Memory B cell (primary cell): ENCODE measurements at regions not wholly inside any gene's neighbourhood (a gene's known extent, or its start where the extent isn't known, plus 50 kb on each side); places are given as distances from the start of the nearest gene placed in this dataset.

ENCODE experiments used
- ATAC-seq: fragments of 150-1000 bp; cut with Tn5 transposase; 2 replicates; pipeline ENCODE4 v1.10.0; 2021; ENCODE audit warnings: low read depth, mild to moderate bottlenecking, moderate library complexity
- DNase-seq, 2 donors: peaks; one replicate each; pipeline ENCODE4 v3.0.0; 2022; ENCODE audit warnings: low spot score in 2 of 2
- H3K27ac Mint-ChIP-seq: one replicate; pipeline ENCODE4 v1.8.0; 2022; ENCODE audit warnings: mild to moderate bottlenecking, moderate library complexity, mixed read lengths
- H3K27me3 Mint-ChIP-seq: one replicate; pipeline ENCODE4 v1.8.0; 2022; ENCODE audit warnings: mixed read lengths
- H3K36me3 Mint-ChIP-seq: one replicate; pipeline ENCODE4 v1.8.0; 2022; ENCODE audit warnings: mild to moderate bottlenecking, mixed read lengths
- H3K4me1 Mint-ChIP-seq: one replicate; pipeline ENCODE4 v1.8.0; 2022; ENCODE audit warnings: mixed read lengths
- H3K4me3 Mint-ChIP-seq: one replicate; pipeline ENCODE4 v1.8.0; 2022; ENCODE audit warnings: mild to moderate bottlenecking, moderate library complexity, mixed read lengths
- H3K9me3 Mint-ChIP-seq: one replicate; pipeline ENCODE4 v1.8.0; 2022; ENCODE audit warnings: mixed read lengths

- H3K27ac Mint-ChIP-seq = no peak overlapping the region
- DNase-seq = no peak
- H3K27me3 Mint-ChIP-seq = peaks cover 3% of the 10 kb centered on the region
- no peak for ATAC-seq
- H3K4me1 Mint-ChIP-seq = no peaks in the 10 kb centered on the region
- H3K9me3 Mint-ChIP-seq = no peaks in the 10 kb centered on the region
- no peak overlapping the region for H3K4me3 Mint-ChIP-seq
- H3K36me3 Mint-ChIP-seq = no peaks in the 10 kb centered on the region
Measured at GRCh38 chr3:87621667-87622066, 345.3 kb upstream of the POU1F1 start.

- no peaks in the 10 kb centered on the region for H3K27me3 Mint-ChIP-seq
- no peaks in the 10 kb centered on the region for H3K4me1 Mint-ChIP-seq
- ATAC-seq (no peak), DNase-seq (no peak)
- H3K9me3 Mint-ChIP-seq = peaks cover 9% of the 10 kb centered on the region
- no peaks in the 10 kb centered on the region for H3K36me3 Mint-ChIP-seq
- no peak overlapping the region for H3K4me3 Mint-ChIP-seq
- H3K27ac Mint-ChIP-seq = no peak overlapping the region
Measured at GRCh38 chr3:87615506-87615905, 339.1 kb upstream of the POU1F1 start.

GRCh38 chr3:87614998-87615397 lies 338.6 kb upstream of the POU1F1 start:
- DNase-seq = no peak
- H3K27ac Mint-ChIP-seq = no peak overlapping the region
- no peak for ATAC-seq
- peaks cover 9% of the 10 kb centered on the region for H3K9me3 Mint-ChIP-seq
- H3K36me3 Mint-ChIP-seq = no peaks in the 10 kb centered on the region
- no peaks in the 10 kb centered on the region for H3K4me1 Mint-ChIP-seq
- H3K27me3 Mint-ChIP-seq = no peaks in the 10 kb centered on the region
- no peak overlapping the region for H3K4me3 Mint-ChIP-seq

GRCh38 chr3:87607234-87607633 lies 330.9 kb upstream of the POU1F1 start:
- DNase-seq = no peak
- no peak overlapping the region for H3K27ac Mint-ChIP-seq
- peaks cover 2% of the 10 kb centered on the region for H3K36me3 Mint-ChIP-seq
- ATAC-seq = no peak
- H3K9me3 Mint-ChIP-seq = peaks cover 7% of the 10 kb centered on the region
- H3K4me3 Mint-ChIP-seq = no peak overlapping the region
- no peaks in the 10 kb centered on the region for H3K27me3 Mint-ChIP-seq
- H3K4me1 Mint-ChIP-seq = no peaks in the 10 kb centered on the region

- H3K27me3 Mint-ChIP-seq = no peaks in the 10 kb centered on the region
- H3K9me3 Mint-ChIP-seq = peaks cover 12% of the 10 kb centered on the region
- H3K27ac Mint-ChIP-seq = no peak overlapping the region
Measured at GRCh38 chr3:87595798-87596197, 319.4 kb upstream of the POU1F1 start.

GRCh38 chr3:87581240-87581639 lies 304.9 kb upstream of the POU1F1 start:
- Mint-ChIP-seq H3K9me3 (no peaks in the 10 kb centered on the region), H3K4me3 (no peak overlapping the region), H3K36me3 (no peaks in the 10 kb centered on the region), H3K4me1 (no peaks in the 10 kb centered on the region), H3K27me3 (no peaks in the 10 kb centered on the region), H3K27ac (no peak overlapping the region)
- ATAC-seq (no peak), DNase-seq (no peak)

More at GRCh38 chr3:87595798-87596197, 319.4 kb upstream of the POU1F1 start:
- Mint-ChIP-seq H3K4me1 (no peaks in the 10 kb centered on the region), H3K4me3 (no peak overlapping the region), H3K36me3 (no peaks in the 10 kb centered on the region)
- DNase-seq (no peak), ATAC-seq (no peak)

- Mint-ChIP-seq H3K27ac (no peak overlapping the region), H3K36me3 (no peaks in the 10 kb centered on the region), H3K4me3 (no peak overlapping the region), H3K4me1 (no peaks in the 10 kb centered on the region), H3K27me3 (no peaks in the 10 kb centered on the region), H3K9me3 (no peaks in the 10 kb centered on the region)
- DNase-seq = no peak
- ATAC-seq = no peak
Measured at GRCh38 chr3:87576752-87577151, 300.4 kb upstream of the POU1F1 start.

- no peaks in the 10 kb centered on the region for H3K9me3 Mint-ChIP-seq
- no peak overlapping the region for H3K27ac Mint-ChIP-seq
- H3K36me3 Mint-ChIP-seq = no peaks in the 10 kb centered on the region
- ATAC-seq = no peak
- no peaks in the 10 kb centered on the region for H3K27me3 Mint-ChIP-seq
- no peak overlapping the region for H3K4me3 Mint-ChIP-seq
- H3K4me1 Mint-ChIP-seq = no peaks in the 10 kb centered on the region
- no peak for DNase-seq
Measured at GRCh38 chr3:87575550-87575949, 299.2 kb upstream of the POU1F1 start.

GRCh38 chr3:87568331-87568730 lies 291.9 kb upstream of the POU1F1 start:
- H3K27me3 Mint-ChIP-seq = no peaks in the 10 kb centered on the region
- H3K27ac Mint-ChIP-seq = no peak overlapping the region
- H3K36me3 Mint-ChIP-seq = no peaks in the 10 kb centered on the region
- no peaks in the 10 kb centered on the region for H3K9me3 Mint-ChIP-seq
- no peak for ATAC-seq
- DNase-seq = no peak
- H3K4me1 Mint-ChIP-seq = no peaks in the 10 kb centered on the region
- no peak overlapping the region for H3K4me3 Mint-ChIP-seq

GRCh38 chr3:87564438-87564837 lies 288.1 kb upstream of the POU1F1 start:
- Mint-ChIP-seq H3K9me3 (no peaks in the 10 kb centered on the region), H3K27me3 (no peaks in the 10 kb centered on the region), H3K36me3 (no peaks in the 10 kb centered on the region), H3K4me3 (no peak overlapping the region), H3K4me1 (no peaks in the 10 kb centered on the region), H3K27ac (no peak overlapping the region)
- ATAC-seq (no peak), DNase-seq (no peak)

- Mint-ChIP-seq H3K36me3 (no peaks in the 10 kb centered on the region), H3K27ac (no peak overlapping the region), H3K4me1 (no peaks in the 10 kb centered on the region), H3K9me3 (no peaks in the 10 kb centered on the region), H3K27me3 (no peaks in the 10 kb centered on the region), H3K4me3 (no peak overlapping the region)
- ATAC-seq = no peak
- no peak for DNase-seq
Measured at GRCh38 chr3:87563712-87564111, 287.3 kb upstream of the POU1F1 start.

GRCh38 chr3:87558492-87558891 lies 282.1 kb upstream of the POU1F1 start:
- Mint-ChIP-seq H3K9me3 (no peaks in the 10 kb centered on the region), H3K27me3 (no peaks in the 10 kb centered on the region), H3K27ac (no peak overlapping the region), H3K4me3 (no peak overlapping the region), H3K4me1 (no peaks in the 10 kb centered on the region), H3K36me3 (no peaks in the 10 kb centered on the region)
- ATAC-seq (no peak), DNase-seq (no peak)

- Mint-ChIP-seq H3K4me3 (no peak overlapping the region), H3K36me3 (no peaks in the 10 kb centered on the region), H3K4me1 (no peaks in the 10 kb centered on the region), H3K27ac (no peak overlapping the region), H3K27me3 (no peaks in the 10 kb centered on the region), H3K9me3 (no peaks in the 10 kb centered on the region)
- ATAC-seq (no peak), DNase-seq (no peak)
Measured at GRCh38 chr3:87555290-87555689, 278.9 kb upstream of the POU1F1 start.

- DNase-seq (no peak), ATAC-seq (no peak)
- Mint-ChIP-seq H3K4me3 (no peak overlapping the region), H3K4me1 (no peaks in the 10 kb centered on the region), H3K27ac (no peak overlapping the region), H3K27me3 (peaks cover 2% of the 10 kb centered on the region), H3K36me3 (no peaks in the 10 kb centered on the region), H3K9me3 (no peaks in the 10 kb centered on the region)
Measured at GRCh38 chr3:87553058-87553457, 276.7 kb upstream of the POU1F1 start.

- Mint-ChIP-seq H3K36me3 (no peaks in the 10 kb centered on the region), H3K27me3 (peaks cover 2% of the 10 kb centered on the region), H3K4me1 (no peaks in the 10 kb centered on the region), H3K9me3 (no peaks in the 10 kb centered on the region), H3K4me3 (no peak overlapping the region), H3K27ac (no peak overlapping the region)
- no peak for DNase-seq
- no peak for ATAC-seq
Measured at GRCh38 chr3:87550892-87551291, 274.5 kb upstream of the POU1F1 start.

- no peaks in the 10 kb centered on the region for H3K9me3 Mint-ChIP-seq
- no peak overlapping the region for H3K4me3 Mint-ChIP-seq
- no peaks in the 10 kb centered on the region for H3K4me1 Mint-ChIP-seq
- ATAC-seq = no peak
- H3K27me3 Mint-ChIP-seq = peaks cover 2% of the 10 kb centered on the region
- H3K27ac Mint-ChIP-seq = no peak overlapping the region
- DNase-seq = no peak
- no peaks in the 10 kb centered on the region for H3K36me3 Mint-ChIP-seq
Measured at GRCh38 chr3:87549208-87549607, 272.8 kb upstream of the POU1F1 start.
